ENCODE measurements at regions not wholly inside any gene's neighbourhood (a gene's known extent, or its start where the extent isn't known, plus 50 kb on each side); places are given as distances from the start of the nearest gene placed in this dataset.
A peak's percentile ranks its signal among the peaks of the same experiment; 100 is the strongest.
"Not testable (repeated sequence)": the region's sequence is repeated elsewhere in the genome, so short reads cannot be mapped to it uniquely, and the experiment has no call there.

DNA sequence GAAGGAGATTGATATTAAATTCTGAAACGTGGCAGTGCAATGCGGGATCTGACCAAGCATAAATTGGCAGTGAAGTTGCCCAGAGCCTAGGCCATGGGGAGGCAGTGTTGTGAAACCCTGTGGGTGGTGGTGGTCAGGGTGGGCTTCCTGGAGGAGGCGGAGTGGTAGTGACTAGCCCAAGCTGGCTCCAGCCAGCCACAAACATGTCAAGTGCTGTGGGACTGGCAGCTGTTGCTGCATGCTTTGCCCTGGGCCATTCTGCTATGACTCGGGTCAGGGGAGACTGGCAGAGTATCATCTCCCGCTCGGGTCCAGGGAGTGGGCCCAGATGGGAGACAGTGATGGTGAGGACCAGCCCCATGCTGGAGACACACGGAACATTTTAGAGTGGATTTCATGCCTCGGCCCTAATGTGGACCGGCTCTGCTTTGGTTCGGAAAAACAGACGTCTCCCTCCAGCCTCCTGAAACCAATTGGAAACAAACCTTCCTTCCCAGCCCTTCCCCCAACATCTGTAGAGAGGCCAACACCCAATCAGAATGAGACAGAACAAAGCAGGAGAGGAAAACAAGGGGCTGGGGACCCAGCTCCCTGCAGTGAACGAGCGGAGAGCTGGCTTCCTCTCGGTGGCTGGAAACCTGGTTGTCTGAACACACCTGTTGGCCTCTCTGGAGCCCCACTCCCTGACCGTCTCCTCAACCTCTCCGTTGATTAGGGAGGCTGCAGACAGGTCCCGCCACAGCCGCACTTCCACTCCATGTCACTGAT lies 58.2 kb downstream of the TMEM270 start:
- peak; percentile 12 for DNase-seq

DNA sequence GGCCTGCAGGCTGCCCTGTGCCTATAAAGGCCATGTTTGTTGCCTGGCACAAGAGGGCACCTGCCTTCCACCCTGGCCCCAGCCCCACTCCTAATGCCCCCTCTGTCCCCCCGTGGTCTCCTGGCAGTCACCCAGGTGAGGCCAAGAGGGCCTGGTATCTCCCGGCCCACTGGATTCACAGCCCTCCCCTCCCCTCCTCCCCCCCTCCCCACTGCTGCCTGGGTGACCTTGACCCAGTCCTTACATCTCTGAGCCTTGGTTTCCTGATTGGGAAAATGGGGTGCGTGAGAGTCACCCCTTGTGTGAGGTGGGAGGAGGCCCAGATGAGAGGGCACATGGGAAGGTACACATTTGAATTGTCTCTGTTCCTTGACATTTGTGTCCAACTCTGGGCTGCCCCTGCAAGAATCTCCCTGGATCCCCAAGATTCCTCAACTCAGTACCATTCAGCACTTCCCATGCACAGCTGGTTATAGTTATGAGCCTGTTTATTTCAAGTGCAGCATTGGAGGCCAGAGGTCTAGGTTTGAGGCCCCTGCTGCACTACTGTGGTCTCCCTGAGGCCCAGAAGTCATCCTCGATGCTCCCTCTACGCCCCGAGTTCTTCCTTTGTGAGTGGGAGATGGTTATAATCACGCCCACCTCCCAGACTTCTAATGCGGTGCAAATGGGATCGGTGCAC lies 58.9 kb downstream of the TMEM270 start:
- no peak for DNase-seq

DNA sequence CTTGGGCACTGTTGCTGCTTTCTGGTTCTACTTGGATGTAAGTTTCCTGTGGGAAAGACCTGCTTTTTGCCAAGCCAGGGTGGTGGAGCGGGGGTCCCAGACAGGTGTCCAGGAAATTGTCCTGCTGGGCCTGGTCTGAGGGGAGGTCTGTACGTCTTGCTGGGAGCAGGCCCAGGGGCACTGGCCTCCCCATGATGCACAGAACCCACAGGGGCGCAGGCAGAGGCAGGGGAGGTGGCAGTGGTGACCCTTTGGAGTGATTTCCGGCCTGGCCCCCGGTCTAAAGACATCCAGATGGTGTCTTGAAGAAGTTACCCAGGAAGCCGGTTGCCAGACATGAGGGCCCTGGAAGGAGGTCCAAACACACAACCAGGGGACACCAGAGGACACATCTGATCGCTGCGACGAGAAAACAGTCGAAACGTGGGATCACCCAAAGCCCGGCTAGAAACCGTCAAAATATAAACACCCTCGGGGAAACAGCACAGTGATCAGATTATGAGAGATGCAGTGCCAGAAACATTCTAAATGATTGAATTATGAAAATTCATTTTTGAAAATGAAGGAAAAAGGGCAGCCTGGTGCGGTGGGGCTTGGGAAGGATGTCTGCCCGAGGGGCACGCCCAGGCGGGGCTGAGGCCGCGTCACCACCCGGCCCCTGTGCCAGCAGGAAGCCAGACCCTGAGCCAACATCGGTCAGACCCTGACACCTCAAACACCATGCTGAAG lies 59.6 kb downstream of the TMEM270 start:
- DNase-seq = no peak

DNA sequence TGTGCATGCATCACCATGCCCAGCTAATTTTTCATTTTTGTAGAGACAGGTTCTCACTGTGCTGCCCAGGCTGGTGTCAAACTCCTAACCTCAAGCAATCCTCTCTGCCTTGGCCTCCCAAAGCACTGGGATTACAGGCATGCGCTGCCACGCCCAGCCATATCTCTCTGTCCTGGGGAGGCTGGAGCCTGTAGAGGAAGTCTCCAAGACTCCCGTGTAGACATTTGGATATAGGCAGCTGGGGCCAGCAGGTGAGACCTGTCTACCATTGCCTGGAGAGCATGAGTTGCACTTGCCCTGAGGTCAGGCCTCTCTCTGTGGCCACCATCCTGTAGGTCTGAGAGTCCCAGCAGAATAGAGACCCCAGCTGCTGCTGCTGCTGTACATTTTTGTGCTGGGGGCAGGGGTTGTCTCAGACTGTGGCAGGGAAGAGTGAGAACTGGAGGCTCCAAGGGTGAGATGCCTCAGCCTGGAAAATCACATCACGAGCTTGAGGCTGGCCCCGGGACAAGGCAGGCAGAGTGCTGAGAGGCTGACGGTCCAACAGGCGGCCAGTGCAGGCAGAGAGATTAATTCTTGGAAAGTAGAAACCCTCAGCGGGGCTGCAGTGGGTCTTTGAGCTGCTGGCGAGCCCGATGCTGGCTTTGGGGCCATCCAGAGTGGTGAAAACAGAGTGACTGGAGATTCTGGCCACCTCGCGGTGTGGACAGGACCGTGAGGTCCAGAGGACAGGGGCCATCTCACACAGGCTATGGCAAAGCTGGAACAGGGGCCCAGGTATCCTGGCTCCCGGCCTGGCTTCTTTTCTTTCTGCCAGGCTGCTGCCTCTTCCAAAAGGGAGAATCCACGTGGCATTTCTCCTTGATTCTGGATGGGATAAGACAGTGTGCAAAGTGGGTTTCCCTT lies 60.9 kb downstream of the TMEM270 start:
- DNase-seq = no peak

DNA sequence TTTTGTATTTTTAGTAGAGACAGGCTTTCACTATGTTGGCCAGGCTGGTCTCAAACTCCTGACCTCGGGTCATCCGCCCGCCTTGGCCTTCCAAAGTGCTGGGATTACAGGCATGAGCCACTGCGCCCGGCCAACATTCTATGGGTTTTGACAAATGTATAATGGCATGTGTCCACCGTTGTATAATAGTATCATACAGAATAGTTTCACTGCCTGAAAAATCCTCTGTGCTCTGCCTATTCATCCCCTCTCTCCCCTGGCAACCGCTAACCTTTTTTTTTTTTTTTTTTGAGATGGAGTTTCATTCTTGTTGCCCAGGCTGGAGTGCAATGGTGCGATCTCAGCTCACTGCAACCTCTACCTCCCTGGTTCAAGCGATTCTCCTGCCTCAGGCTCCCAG lies 67.7 kb downstream of the TMEM270 start:
- DNase-seq = peak; percentile 12

DNA sequence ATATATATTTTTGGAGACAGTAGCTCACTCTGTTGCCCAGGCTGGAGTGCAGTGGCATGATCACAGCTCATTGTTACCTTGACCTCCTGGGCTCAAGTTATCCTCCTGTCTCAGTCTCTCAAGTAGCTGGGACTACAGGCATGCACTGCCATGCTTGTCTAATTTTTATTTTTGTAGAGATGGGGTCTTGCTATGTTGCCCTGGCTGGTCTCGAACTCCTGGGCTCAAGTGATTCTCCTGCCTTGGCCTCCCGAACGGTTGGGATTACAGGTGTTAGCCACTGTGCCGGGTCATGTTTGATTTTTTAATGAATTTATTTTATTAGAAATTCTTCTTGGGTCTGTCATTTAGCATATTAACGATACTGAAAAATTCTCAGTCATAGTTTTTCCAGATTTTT lies 70.5 kb downstream of the TMEM270 start:
- DNase-seq = no peak

DNA sequence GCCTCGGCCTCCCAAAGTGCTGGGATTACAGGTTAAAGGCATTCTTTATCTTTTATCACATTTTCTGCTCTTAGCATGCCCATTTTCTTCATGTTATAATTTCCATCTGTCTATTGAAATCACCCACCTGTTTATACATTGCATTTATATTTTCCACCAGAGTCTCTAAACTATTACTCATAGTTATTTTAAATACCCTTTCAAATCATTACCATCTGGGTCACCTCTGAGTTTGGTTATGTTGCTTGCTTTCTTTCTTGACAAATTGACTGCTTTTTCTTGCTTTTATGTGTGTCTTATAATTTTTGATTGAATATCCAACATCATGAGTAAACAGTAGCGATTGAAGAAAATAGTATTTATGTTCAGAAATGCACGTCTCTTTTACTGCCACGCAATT lies 71.4 kb downstream of the TMEM270 start:
- no peak for DNase-seq

DNA sequence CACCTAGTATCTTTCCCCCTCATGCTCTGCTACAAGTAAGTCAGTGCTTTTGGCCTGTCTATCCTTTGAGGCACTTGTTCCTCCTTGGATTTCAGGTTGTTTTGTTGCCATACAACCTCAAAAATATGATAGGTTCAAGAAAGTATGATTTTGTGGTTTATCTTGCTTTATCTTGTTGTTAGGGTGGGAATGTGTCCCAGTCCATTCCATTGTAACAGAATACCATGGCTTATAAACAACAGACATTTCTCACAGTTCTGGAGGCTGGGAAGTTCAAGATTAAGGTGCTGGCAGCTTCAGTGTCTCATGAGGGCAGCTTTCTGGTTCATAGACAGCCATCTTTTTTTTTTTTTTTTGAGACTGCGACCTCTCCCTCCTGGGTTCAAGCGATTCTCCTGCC lies 72.1 kb downstream of the TMEM270 start:
- DNase-seq = no peak

DNA sequence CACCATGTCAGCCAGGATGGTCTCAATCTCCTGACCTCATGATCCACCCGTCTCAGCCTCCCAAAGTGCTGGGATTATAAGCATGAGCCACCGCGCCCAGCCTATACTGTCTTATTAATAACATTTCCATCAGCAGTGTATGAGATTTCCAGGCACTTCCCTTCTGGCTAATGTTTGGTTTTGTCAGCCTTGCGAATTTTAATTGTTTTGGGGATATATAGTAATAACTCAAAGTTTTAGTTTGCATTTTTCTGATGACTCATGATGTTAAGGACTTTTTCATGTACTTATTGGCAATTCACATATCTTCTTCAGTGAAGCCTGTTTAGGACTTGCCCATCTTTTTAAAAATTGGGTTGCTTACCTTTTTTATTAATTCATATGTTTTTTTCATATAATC lies 76.0 kb downstream of the TMEM270 start:
- no peak for DNase-seq

DNA sequence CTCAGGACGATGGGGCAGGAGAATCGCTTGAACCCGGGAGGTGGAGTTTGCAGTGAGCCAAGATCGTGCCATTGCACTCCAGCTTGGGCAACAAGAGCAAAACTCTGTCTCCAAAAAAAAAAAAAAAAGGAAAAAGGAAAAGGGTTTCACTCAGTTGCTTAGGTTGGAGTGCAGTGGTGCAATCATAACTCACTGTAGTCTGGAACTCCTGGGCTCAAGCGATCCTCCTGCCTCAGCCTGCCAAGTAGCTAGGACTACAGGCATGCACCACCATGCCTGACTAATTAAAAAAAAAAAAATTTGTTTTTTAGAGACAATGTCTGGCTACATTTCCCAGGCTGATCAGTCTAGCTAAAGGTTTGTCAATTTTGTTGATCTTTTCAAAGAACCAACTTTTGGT lies 76.7 kb downstream of the TMEM270 start:
- not testable (repeated sequence) for DNase-seq

DNA sequence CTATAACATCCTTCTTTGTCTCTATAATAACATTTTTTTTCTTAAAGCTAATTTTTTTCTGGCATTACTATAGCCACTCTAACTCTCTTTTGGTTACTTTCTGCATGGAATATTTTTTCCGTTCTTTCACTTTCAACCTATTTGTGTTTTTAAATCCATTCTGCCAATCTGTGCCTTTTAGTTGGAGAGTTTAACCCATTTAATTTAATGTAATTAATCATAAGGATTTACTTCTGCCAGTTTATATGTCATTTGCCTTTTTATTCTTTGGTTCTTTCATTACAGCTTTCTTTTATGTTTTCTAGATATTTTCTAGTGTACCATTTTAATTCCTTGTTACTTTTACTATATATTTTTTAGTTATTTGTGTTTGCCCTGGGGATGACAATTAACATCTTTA lies 78.6 kb downstream of the TMEM270 start:
- DNase-seq = no peak

DNA sequence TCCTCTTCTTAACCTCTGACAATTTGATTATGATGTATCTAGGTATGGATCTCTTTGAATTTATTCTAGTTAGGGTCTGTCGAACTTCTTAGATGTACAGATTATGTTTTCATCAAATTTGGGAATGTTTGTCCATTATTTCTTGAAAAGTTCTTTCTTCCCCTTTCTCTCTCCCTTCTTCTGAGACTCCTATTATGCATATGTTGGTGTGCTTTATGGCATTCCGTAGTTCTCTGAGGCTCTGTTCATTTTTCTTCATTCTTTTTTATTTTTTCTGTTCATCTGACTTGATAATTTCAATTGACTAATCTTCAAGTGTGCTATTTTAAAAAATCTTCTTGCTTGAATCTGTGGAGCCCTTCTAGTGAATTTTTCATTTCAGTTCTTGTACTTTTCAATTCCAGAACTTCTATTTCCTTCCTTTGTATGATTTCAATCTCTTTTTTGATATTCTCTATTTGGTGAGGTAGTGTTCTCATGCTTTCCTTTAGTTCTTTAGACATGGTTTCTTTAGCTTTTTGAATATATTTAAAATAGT lies 79.8 kb downstream of the TMEM270 start:
- no peak for DNase-seq

DNA sequence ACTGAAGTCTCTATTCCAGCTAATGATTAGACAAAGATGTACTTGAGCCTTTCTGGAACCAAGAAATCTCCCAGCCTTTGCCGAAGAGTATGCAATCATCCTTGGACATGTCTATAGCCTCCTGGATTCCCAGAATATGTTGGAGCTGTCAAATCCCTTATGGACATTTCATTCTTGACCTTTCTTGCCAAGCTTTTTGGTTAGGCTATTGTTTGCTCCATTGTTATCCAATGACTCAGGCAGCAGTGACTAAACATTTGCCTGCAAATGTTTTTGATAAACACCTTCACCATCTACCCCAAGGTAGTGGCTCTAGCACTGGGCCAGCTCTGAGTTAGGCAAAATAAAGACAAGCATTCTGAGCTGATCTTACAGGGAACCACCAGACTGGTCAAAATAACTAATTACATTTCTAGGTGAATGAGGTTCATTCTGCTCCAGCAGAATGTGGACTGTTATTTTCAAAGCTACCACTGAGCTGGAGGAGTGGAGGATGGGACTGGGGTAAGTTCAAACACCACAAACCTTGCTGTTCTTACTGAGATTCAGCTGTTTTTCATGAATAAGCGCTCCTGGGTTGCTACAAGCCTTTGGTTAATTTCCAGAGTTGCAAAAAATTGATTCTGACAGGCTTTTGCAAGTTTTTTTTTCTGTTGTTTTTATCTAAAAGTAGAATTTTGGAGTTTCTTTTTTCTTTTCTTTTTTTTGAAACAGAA lies 81.0 kb downstream of the TMEM270 start:
- DNase-seq = no peak

DNA sequence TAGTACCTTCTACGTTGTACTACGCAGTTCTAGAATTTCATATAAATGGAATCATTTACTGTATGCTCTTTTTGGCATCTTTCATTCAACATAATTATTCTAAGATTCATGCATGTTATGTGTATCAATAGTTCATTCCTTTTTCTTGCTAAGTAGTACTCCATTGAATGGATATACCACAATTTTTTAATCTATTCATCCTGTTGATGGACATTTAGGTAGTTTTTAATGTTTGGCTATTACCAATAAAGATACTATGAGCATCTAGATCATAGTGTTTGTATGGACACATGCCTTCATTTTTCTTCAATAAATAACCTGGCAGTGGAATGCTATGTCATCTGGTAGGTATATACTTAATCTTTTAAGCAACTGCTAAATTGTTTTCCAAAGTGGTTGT lies 83.0 kb upstream of the ELN start:
- DNase-seq = no peak

DNA sequence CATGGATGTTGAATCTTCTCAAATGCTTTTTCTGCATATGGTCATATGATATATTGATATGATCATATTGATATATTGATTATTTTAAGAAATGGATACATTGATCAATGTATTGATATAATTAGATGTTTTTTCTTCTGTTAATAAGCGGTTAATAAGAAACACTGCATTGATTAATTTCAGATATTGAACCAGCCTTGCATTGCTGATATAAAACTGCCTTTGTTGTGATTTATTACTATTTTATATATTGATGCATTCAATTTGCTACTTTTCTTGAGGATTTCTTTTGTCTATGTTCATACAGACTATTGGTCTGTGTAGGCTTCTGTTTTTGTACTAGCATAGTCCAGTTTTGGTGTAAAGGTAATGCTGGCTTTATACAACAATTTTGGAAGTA lies 79.7 kb upstream of the ELN start:
- DNase-seq = no peak

DNA sequence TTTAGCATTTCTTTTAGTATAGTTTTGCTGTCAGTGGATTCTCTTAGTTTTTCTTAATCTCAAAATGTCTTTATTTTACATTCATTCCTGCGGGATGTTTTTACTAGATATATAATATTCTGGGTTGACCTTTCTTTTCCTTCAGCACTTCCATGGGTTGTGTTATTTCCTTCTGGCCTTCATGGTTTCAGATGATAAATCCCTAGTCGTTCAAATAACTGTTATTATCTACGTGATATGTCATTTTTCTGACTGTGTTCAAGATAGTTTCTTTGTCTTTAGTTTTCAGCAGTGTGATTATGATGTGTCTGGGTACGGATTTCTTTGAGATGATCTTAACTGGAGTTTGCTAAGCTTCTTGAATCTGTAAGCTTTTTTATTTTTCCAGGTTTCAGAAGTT lies 75.7 kb upstream of the ELN start:
- DNase-seq = no peak

DNA sequence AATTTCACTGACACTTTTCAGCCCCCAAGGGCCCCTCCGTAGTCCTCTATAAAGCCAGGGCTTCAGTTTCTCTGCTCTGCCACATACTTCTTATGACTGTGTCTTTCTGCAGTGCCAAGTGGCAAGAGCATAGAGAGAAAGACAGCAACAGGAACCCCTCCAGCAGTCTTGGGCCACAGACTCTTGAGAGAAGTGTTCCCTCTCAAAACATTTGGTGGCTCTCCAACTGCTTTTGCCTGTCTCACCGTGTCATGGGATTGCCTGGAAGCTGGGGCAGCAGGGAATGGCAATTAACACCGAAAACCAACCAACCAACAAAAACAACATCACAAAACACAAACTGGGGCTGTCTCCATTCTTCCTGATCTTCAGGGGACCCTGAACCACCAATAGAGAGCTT lies 73.8 kb upstream of the ELN start:
- DNase-seq = no peak

DNA sequence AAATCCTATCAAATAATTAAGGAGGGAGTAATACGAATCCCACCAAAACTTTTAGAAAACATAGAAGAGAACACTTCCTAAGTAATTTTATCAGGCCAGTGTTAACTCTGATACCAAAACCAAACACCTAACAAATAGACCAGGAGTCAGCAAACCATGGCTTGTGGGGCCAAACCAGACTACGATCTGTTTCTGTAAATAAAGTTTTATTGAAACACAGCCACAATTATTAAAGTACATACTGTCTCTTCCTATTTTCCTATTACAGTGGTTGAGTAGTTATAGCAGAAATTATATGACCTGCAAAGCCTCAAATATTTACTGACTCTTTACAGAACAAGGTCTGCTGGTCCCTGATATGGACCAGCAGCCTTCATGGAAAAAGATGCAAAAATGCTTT lies 73.1 kb upstream of the ELN start:
- DNase-seq = no peak

DNA sequence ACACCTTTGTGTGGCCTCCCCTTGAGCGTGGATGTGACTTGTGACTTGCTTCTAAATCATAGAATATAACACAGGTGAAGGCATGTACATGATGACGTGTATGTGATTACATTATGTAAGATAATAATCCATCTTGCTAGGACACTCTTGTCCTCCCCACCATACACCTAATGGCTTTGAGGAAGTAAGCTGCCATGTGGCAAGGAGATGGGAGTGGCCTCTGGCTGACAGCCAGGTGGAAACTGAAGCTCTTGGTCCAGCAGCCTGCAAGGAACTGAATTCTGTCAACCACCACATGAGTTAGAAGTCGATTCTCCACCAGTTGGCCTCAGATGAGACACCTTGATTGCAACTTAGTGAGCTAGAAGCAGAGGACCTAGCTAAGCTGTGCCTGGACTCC lies 67.4 kb upstream of the ELN start:
- DNase-seq = peak; percentile 29

DNA sequence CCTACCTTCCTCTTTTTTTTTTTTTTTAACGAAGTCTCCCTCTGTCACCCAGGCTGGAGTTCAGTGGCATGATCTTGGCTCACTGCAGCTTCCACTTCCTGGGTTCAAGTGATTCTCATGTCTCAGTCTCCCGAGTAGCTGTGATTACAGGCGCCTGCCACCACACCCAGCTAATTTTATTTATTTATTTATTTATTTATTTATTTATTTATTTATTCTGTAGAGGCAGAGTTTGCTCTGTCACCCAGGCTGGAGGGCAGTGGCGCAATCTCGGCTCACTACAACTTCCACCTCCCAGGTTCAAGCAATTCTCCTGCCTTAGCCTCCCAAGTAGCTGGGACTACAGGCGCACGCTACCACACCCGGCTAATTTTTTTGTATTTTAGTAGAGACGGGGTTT lies 66.0 kb upstream of the ELN start:
- not testable (repeated sequence) for DNase-seq

DNA sequence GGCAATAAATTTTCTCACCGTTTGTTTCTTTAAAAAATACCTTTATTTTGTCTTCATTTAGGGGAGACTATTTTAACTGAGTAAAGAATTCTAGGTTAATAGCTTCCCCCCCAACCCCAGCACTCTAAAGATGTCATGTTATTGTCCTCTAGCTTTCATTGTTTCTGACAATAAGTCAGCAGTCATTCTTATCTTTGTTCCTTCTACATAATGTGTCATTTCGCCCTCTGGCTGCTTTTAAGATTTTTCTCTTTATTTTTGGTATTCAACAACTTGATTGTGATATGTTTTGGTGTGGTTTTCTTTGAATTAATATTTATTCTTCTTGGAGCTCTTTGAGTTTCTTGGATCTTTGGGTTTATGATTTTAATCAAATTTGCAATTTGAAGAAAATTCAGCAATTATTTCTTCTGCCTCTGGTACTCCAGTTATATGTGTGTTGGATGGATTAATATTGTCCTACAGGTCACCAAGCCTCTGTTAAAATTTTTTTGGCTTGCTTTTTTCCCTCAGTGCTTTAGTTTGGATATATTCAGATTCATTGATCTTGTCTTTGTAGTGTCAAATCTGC lies 64.6 kb upstream of the ELN start:
- DNase-seq = no peak

DNA sequence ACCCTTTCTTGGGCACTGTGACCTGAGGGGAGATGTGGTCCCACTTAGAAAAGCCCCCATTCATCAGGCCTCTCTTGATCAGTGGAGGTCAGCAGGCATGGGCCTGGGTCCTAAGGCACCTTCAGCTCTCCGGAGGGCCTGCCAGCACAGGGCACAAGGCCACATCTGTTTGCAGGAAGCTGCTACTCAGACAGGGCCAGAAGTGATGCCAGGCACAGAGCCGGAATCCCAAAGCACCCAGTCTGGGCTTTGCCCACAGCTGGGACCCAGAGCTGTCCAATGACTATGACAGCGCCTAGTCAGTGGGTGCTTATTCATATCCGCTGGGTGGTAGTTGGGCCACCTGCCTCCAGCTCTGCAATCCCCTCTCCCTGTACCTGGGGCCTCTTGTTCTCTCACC lies 63.2 kb upstream of the ELN start:
- DNase-seq = no peak
